K562 (cell line): ENCODE measurements at regions not wholly inside any gene's neighbourhood (a gene's known extent, or its start where the extent isn't known, plus 50 kb on each side); places are given as distances from the start of the nearest gene placed in this dataset.

ENCODE experiments used
- ARID2 ChIP-seq: fragments of 450-650 bp; IDR thresholded peaks from 2 replicates; pipeline ENCODE4 v1.6.1; 2017; ENCODE audit warnings: antibody characterized with exemption, mild to moderate bottlenecking
- ATF7 ChIP-seq: fragments of 450-650 bp; IDR thresholded peaks from 2 replicates; pipeline ENCODE4 v1.7.1; 2014; ENCODE audit warnings: mild to moderate bottlenecking, moderate library complexity
- BHLHE40 ChIP-seq: IDR thresholded peaks from 2 replicates; pipeline ENCODE4 v1.6.1; 2011; ENCODE audit warnings: low read length, improper control_type of control experiment
- CREM ChIP-seq: IDR thresholded peaks from 2 replicates; pipeline ENCODE4 v1.6.1; 2014; ENCODE audit warnings: antibody characterized with exemption, low read depth
- ETV6 ChIP-seq, 3 experiments: fragments of 150-350 bp in 1 of 3; sonication (generic) in 1 of 3; formaldehyde crosslinking in 1 of 3; IDR thresholded peaks; 2 replicates each; pipeline versions ENCODE4 v1.6.1 to v1.8.0; 2014 to 2022; ENCODE audit warnings: borderline replicate concordance in 2 of 3, low read depth in 2 of 3, antibody characterized with exemption in 1 of 3, low read length in 1 of 3, mild to moderate bottlenecking in 1 of 3, missing genetic modification reagents in 1 of 3
- GABPB1 ChIP-seq: sonication (generic); formaldehyde crosslinking; IDR thresholded peaks from 2 replicates; pipeline ENCODE4 v1.8.0; 2022; ENCODE audit warnings: mild to moderate bottlenecking, missing genetic modification reagents
- HNRNPH1 ChIP-seq: fragments of 200-400 bp; formaldehyde crosslinking; optimal IDR thresholded peaks from 2 replicates; pipeline ENCODE3; 2017; ENCODE audit warnings: low read depth, mild to moderate bottlenecking, low read length, moderate library complexity
- KLF1 ChIP-seq: fragments of 450-650 bp; IDR thresholded peaks from 2 replicates; pipeline ENCODE4 v1.6.1; 2016; ENCODE audit warnings: missing genetic modification characterization, missing compliant biosample characterization
- L3MBTL2 ChIP-seq: fragments of 450-650 bp; IDR thresholded peaks from 2 replicates; pipeline ENCODE4 v1.6.1; 2016; ENCODE audit warnings: mild to moderate bottlenecking, moderate library complexity
- PHF8 ChIP-seq: fragments of 200-600 bp; sonication (generic); IDR thresholded peaks from 2 replicates; pipeline ENCODE4 v1.6.1; 2012; ENCODE audit warnings: mixed run types, mild to moderate bottlenecking, inconsistent platforms, low read length, moderate library complexity, borderline replicate concordance
- POLR2AphosphoS5 ChIP-seq: IDR thresholded peaks from 2 replicates; pipeline ENCODE4 v1.6.1; 2011; ENCODE audit warnings: mild to moderate bottlenecking, low read depth, low read length, moderate library complexity; ENCODE audit not compliant: control insufficient read depth, insufficient read depth
- RAD51 ChIP-seq: fragments of 450-650 bp; IDR thresholded peaks from 2 replicates; pipeline ENCODE4 v1.7.1; 2016; ENCODE audit warnings: low read depth, mild to moderate bottlenecking, borderline replicate concordance
- SP1 ChIP-seq: sonication (generic); formaldehyde crosslinking; IDR thresholded peaks from 2 replicates; pipeline ENCODE4 v1.8.1; 2022; ENCODE audit warnings: mild to moderate bottlenecking, missing genetic modification reagents
- SPI1 ChIP-seq: IDR thresholded peaks from 2 replicates; pipeline ENCODE4 v1.6.1; 2011; ENCODE audit warnings: low read depth, low read length, control low read depth, borderline replicate concordance
- ZEB2 ChIP-seq: fragments of 450-650 bp; IDR thresholded peaks from 2 replicates; pipeline ENCODE4 v1.6.1; 2016
- TF ChIP-seq, protein P1 (sequence below), 2 experiments: fragments of 450-650 bp; IDR thresholded peaks; 2 replicates each; pipeline ENCODE4 v1.6.1; 2018; ENCODE audit warnings: mild to moderate bottlenecking in 2 of 2, low read depth in 1 of 2; ENCODE audit not compliant: partially characterized antibody in 2 of 2
- TF ChIP-seq, protein P2 (sequence below): fragments of 450-650 bp; formaldehyde crosslinking; IDR thresholded peaks from 2 replicates; pipeline ENCODE4 v1.4.0; 2022; ENCODE audit warnings: missing genetic modification characterization
- TF ChIP-seq, protein P3 (sequence below): fragments of 450-650 bp; formaldehyde crosslinking; conservative IDR thresholded peaks from 2 replicates; pipeline ENCODE4 v1.4.0; 2022; ENCODE audit warnings: mild to moderate bottlenecking, missing genetic modification characterization
- TF ChIP-seq, protein P4 (sequence below), 2 experiments: fragments of 450-650 bp; IDR thresholded peaks; 2 replicates each; pipeline ENCODE4 v1.6.1; 2016

DNA sequence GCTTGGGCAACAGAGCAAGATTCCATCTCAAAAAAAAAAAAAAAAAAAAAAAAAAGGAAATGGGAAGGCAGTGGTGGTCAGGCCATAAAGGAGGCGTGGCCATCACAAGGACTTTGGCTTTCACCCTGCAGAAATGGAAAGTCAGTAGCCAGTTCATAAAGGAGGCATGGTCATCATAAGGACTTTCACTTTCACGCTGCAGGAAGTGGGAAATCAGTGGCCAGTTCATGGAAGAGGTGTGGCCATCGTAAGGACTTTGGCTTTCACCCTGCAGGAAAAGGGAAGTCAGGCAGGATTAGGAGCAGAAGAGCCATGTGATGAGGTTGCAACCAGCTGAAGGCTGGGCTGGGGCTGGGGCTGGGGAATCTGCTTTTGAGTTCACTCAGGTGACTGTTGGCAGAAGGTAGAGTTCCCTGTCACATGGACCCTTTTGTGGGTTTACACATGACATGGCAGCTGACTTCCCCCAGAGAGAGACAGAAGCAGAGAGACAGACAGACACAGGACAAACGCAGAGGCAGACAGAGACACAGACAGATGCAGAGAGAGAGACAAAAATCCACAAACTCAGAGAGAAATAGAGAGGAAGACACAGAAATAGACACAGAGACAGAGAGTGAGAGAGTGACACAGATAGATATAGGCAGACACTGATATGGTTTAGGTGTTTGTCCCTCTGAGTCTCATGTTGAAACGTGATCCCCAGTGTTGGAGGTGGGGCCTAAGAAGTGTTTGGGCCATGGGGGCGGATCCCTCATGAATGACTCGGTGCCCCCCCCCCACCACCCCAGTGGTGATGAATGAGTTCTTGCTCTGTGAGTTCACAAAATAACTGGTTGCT, 263.9 kb upstream of the KAZN start (continued):
- TF ChIP-seq POLR2AphosphoS5, result no peak
- peak; percentile 52; the same call in 1 of the 2 replicates for TF ChIP-seq ZEB2
- TF ChIP-seq PHF8, result peak; percentile 24; the same call in 1 of the 2 replicates
- peak; percentile 34; the same call in 1 of the 2 replicates for TF ChIP-seq RAD51
- peak; percentile 42 to 54; a peak in 1 of 4 replicates for TF ChIP-seq ETV6 (IDR thresholded peaks at IDR 0.05; ENCODE audit: borderline replicate concordance in 1 of 2, low read depth in 2 of 2, low read length in 1 of 2)
- TF ChIP-seq ETV6 (CRISPR knock-in tag; IDR thresholded peaks at IDR 0.05; ENCODE audit: borderline replicate concordance), result no peak
- TF ChIP-seq, protein P1, sequence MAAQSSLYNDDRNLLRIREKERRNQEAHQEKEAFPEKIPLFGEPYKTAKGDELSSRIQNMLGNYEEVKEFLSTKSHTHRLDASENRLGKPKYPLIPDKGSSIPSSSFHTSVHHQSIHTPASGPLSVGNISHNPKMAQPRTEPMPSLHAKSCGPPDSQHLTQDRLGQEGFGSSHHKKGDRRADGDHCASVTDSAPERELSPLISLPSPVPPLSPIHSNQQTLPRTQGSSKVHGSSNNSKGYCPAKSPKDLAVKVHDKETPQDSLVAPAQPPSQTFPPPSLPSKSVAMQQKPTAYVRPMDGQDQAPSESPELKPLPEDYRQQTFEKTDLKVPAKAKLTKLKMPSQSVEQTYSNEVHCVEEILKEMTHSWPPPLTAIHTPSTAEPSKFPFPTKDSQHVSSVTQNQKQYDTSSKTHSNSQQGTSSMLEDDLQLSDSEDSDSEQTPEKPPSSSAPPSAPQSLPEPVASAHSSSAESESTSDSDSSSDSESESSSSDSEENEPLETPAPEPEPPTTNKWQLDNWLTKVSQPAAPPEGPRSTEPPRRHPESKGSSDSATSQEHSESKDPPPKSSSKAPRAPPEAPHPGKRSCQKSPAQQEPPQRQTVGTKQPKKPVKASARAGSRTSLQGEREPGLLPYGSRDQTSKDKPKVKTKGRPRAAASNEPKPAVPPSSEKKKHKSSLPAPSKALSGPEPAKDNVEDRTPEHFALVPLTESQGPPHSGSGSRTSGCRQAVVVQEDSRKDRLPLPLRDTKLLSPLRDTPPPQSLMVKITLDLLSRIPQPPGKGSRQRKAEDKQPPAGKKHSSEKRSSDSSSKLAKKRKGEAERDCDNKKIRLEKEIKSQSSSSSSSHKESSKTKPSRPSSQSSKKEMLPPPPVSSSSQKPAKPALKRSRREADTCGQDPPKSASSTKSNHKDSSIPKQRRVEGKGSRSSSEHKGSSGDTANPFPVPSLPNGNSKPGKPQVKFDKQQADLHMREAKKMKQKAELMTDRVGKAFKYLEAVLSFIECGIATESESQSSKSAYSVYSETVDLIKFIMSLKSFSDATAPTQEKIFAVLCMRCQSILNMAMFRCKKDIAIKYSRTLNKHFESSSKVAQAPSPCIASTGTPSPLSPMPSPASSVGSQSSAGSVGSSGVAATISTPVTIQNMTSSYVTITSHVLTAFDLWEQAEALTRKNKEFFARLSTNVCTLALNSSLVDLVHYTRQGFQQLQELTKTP (IDR thresholded peaks at IDR 0.05; ENCODE audit: low read depth in 1 of 2, partially characterized antibody in 2 of 2), result peak in 1 of 2 experiments; percentile 23
- peak; percentile 40; the same call in 1 of the 2 replicates for TF ChIP-seq GABPB1 (CRISPR knock-in tag)
- TF ChIP-seq KLF1 (tag), result no peak
- TF ChIP-seq BHLHE40, result peak; percentile 80
- TF ChIP-seq L3MBTL2, result peak; percentile 35; the same call in 1 of the 2 replicates
- no peak for TF ChIP-seq HNRNPH1
- TF ChIP-seq, protein P2, sequence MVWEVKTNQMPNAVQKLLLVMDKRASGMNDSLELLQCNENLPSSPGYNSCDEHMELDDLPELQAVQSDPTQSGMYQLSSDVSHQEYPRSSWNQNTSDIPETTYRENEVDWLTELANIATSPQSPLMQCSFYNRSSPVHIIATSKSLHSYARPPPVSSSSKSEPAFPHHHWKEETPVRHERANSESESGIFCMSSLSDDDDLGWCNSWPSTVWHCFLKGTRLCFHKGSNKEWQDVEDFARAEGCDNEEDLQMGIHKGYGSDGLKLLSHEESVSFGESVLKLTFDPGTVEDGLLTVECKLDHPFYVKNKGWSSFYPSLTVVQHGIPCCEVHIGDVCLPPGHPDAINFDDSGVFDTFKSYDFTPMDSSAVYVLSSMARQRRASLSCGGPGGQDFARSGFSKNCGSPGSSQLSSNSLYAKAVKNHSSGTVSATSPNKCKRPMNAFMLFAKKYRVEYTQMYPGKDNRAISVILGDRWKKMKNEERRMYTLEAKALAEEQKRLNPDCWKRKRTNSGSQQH (CRISPR knock-in tag), result 0 out of 2 replicates have a peak, but pooled peaks have one; percentile 24
- TF ChIP-seq, protein P3, sequence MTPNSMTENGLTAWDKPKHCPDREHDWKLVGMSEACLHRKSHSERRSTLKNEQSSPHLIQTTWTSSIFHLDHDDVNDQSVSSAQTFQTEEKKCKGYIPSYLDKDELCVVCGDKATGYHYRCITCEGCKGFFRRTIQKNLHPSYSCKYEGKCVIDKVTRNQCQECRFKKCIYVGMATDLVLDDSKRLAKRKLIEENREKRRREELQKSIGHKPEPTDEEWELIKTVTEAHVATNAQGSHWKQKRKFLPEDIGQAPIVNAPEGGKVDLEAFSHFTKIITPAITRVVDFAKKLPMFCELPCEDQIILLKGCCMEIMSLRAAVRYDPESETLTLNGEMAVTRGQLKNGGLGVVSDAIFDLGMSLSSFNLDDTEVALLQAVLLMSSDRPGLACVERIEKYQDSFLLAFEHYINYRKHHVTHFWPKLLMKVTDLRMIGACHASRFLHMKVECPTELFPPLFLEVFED (CRISPR knock-in tag), result peak; percentile 67; the same call in 1 of the 2 replicates
- no peak for TF ChIP-seq ARID2
- peak; percentile 93 for TF ChIP-seq SPI1
- peak; percentile 32; the same call in 1 of the 2 replicates for TF ChIP-seq ATF7
- peak; percentile 47; the same call in 1 of the 2 replicates for TF ChIP-seq SP1 (CRISPR knock-in tag)
- TF ChIP-seq CREM, result peak; percentile 36; the same call in 1 of the 2 replicates
- TF ChIP-seq, protein P4, sequence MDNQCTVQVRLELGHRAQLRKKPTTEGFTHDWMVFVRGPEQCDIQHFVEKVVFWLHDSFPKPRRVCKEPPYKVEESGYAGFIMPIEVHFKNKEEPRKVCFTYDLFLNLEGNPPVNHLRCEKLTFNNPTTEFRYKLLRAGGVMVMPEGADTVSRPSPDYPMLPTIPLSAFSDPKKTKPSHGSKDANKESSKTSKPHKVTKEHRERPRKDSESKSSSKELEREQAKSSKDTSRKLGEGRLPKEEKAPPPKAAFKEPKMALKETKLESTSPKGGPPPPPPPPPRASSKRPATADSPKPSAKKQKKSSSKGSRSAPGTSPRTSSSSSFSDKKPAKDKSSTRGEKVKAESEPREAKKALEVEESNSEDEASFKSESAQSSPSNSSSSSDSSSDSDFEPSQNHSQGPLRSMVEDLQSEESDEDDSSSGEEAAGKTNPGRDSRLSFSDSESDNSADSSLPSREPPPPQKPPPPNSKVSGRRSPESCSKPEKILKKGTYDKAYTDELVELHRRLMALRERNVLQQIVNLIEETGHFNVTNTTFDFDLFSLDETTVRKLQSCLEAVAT (IDR thresholded peaks at IDR 0.05), result peak in 1 of 2 experiments; percentile 35; a peak in 1 of 4 replicates
